HUES48 (cell line): ENCODE measurements at regions not wholly inside any gene's neighbourhood (a gene's known extent, or its start where the extent isn't known, plus 50 kb on each side); places are given as distances from the start of the nearest gene placed in this dataset.

Experiments used
- H3K27ac ChIP-seq: one replicate; pipeline ENCODE4 v1.7.0; 2013; ENCODE audit warnings: low read depth, low read length, inconsistent platforms
- H3K27me3 ChIP-seq: 2 replicates; pipeline ENCODE4 v1.6.1; 2013; ENCODE audit warnings: mild to moderate bottlenecking, low read length; ENCODE audit not compliant: control insufficient read depth, insufficient read depth
- H3K36me3 ChIP-seq: 2 replicates; pipeline ENCODE4 v1.6.1; 2013; ENCODE audit warnings: low read length; ENCODE audit not compliant: control insufficient read depth, insufficient read depth
- H3K4me1 ChIP-seq: 2 replicates; pipeline ENCODE4 v1.6.1; 2013; ENCODE audit warnings: mild to moderate bottlenecking, low read length; ENCODE audit not compliant: control insufficient read depth, insufficient read depth
- H3K4me3 ChIP-seq: 2 replicates; pipeline ENCODE4 v1.5.1; 2013; ENCODE audit warnings: mild to moderate bottlenecking, low read depth, low read length
- H3K9ac ChIP-seq: 2 replicates; pipeline ENCODE4 v1.6.1; 2013; ENCODE audit warnings: mild to moderate bottlenecking, low read depth, low read length, moderate library complexity
- H3K9me3 ChIP-seq: 2 replicates; pipeline ENCODE4 v1.6.1; 2013; ENCODE audit warnings: low read length; ENCODE audit not compliant: control insufficient read depth, insufficient read depth

- no peaks in the 10 kb centered on the region for H3K36me3 ChIP-seq
- no peaks in the 10 kb centered on the region for H3K27me3 ChIP-seq
- no peaks in the 10 kb centered on the region for H3K4me1 ChIP-seq
- H3K9me3 ChIP-seq, result peaks cover 20% of the 10 kb centered on the region
- no peak overlapping the region for H3K9ac ChIP-seq
- H3K4me3 ChIP-seq, result no peak overlapping the region
- H3K27ac ChIP-seq, result no peak overlapping the region
Observed at GRCh38 chr14:22147716-22148115, 441.3 kb downstream of the DAD1 start.

- Histone ChIP-seq H3K36me3 (no peaks in the 10 kb centered on the region), H3K4me3 (no peak overlapping the region), H3K27ac (no peak overlapping the region), H3K4me1 (no peaks in the 10 kb centered on the region), H3K9me3 (no peaks in the 10 kb centered on the region), H3K27me3 (no peaks in the 10 kb centered on the region), H3K9ac (no peak overlapping the region)
Observed at GRCh38 chr14:22143363-22143762, 445.7 kb downstream of the DAD1 start.

- Histone ChIP-seq H3K4me1 (no peaks in the 10 kb centered on the region), H3K4me3 (no peak overlapping the region), H3K9me3 (no peaks in the 10 kb centered on the region), H3K36me3 (no peaks in the 10 kb centered on the region), H3K9ac (no peak overlapping the region), H3K27ac (no peak overlapping the region), H3K27me3 (no peaks in the 10 kb centered on the region)
Observed at GRCh38 chr14:22140633-22141032, 448.4 kb downstream of the DAD1 start.

- Histone ChIP-seq H3K36me3 (no peaks in the 10 kb centered on the region), H3K27me3 (no peaks in the 10 kb centered on the region), H3K9me3 (no peaks in the 10 kb centered on the region; the same call in 1 of the 2 replicates), H3K9ac (no peak overlapping the region), H3K4me1 (no peaks in the 10 kb centered on the region), H3K4me3 (no peak overlapping the region), H3K27ac (no peak overlapping the region)
Observed at GRCh38 chr14:22131749-22132476, 457.1 kb downstream of the DAD1 start.

- H3K36me3 ChIP-seq, result no peaks in the 10 kb centered on the region
- H3K9me3 ChIP-seq, result no peaks in the 10 kb centered on the region
- no peak overlapping the region for H3K4me3 ChIP-seq
- H3K27ac ChIP-seq, result no peak overlapping the region
- no peak overlapping the region for H3K9ac ChIP-seq
- no peaks in the 10 kb centered on the region for H3K27me3 ChIP-seq
- H3K4me1 ChIP-seq, result no peaks in the 10 kb centered on the region
Observed at GRCh38 chr14:22124073-22124613, 450.5 kb upstream of the OR4E1 start.

GRCh38 chr14:22122829-22123560 lies 449.4 kb upstream of the OR4E1 start:
- H3K4me1 ChIP-seq, result no peaks in the 10 kb centered on the region
- no peak overlapping the region for H3K9ac ChIP-seq
- no peaks in the 10 kb centered on the region for H3K9me3 ChIP-seq
- no peaks in the 10 kb centered on the region for H3K27me3 ChIP-seq
- H3K27ac ChIP-seq, result no peak overlapping the region
- H3K4me3 ChIP-seq, result no peak overlapping the region
- no peaks in the 10 kb centered on the region for H3K36me3 ChIP-seq

- no peaks in the 10 kb centered on the region for H3K27me3 ChIP-seq
- H3K36me3 ChIP-seq, result no peaks in the 10 kb centered on the region
- H3K9me3 ChIP-seq, result no peaks in the 10 kb centered on the region
- no peak overlapping the region for H3K4me3 ChIP-seq
- H3K27ac ChIP-seq, result no peak overlapping the region
- no peak overlapping the region for H3K9ac ChIP-seq
- no peaks in the 10 kb centered on the region for H3K4me1 ChIP-seq
Observed at GRCh38 chr14:22122227-22122818, 448.7 kb upstream of the OR4E1 start.

GRCh38 chr14:22118899-22119477 lies 445.4 kb upstream of the OR4E1 start:
- no peaks in the 10 kb centered on the region for H3K27me3 ChIP-seq
- no peaks in the 10 kb centered on the region for H3K9me3 ChIP-seq
- no peak overlapping the region for H3K9ac ChIP-seq
- no peaks in the 10 kb centered on the region for H3K4me1 ChIP-seq
- H3K36me3 ChIP-seq, result no peaks in the 10 kb centered on the region
- no peak overlapping the region for H3K27ac ChIP-seq
- no peak overlapping the region for H3K4me3 ChIP-seq

GRCh38 chr14:22113401-22113800 lies 439.8 kb upstream of the OR4E1 start:
- H3K9ac ChIP-seq, result no peak overlapping the region
- H3K4me1 ChIP-seq, result no peaks in the 10 kb centered on the region
- H3K27ac ChIP-seq, result no peak overlapping the region
- no peak overlapping the region for H3K4me3 ChIP-seq
- no peaks in the 10 kb centered on the region for H3K27me3 ChIP-seq
- no peaks in the 10 kb centered on the region for H3K9me3 ChIP-seq
- no peaks in the 10 kb centered on the region for H3K36me3 ChIP-seq

GRCh38 chr14:22112004-22112403 lies 438.4 kb upstream of the OR4E1 start:
- no peaks in the 10 kb centered on the region for H3K9me3 ChIP-seq
- H3K4me1 ChIP-seq, result no peaks in the 10 kb centered on the region
- no peaks in the 10 kb centered on the region for H3K27me3 ChIP-seq
- no peak overlapping the region for H3K27ac ChIP-seq
- no peak overlapping the region for H3K9ac ChIP-seq
- H3K4me3 ChIP-seq, result no peak overlapping the region
- H3K36me3 ChIP-seq, result no peaks in the 10 kb centered on the region

- no peak overlapping the region for H3K4me3 ChIP-seq
Observed at GRCh38 chr14:22107753-22108152, 434.1 kb upstream of the OR4E1 start.

More at GRCh38 chr14:22107753-22108152, 434.1 kb upstream of the OR4E1 start:
- Histone ChIP-seq H3K27me3 (no peaks in the 10 kb centered on the region), H3K36me3 (no peaks in the 10 kb centered on the region), H3K9ac (no peak overlapping the region), H3K4me1 (no peaks in the 10 kb centered on the region), H3K27ac (no peak overlapping the region), H3K9me3 (no peaks in the 10 kb centered on the region)
